HG03039 (cell line): ENCODE measurements at regions not wholly inside any gene's neighbourhood (a gene's known extent, or its start where the extent isn't known, plus 50 kb on each side); places are given as distances from the start of the nearest gene placed in this dataset.
A peak's percentile ranks its signal among the peaks of the same experiment; 100 is the strongest.

Source experiments
- ATAC-seq: cut with Tn5 transposase; IDR thresholded peaks from one replicate; pipeline ENCODE4 v1.9.1; 2021; ENCODE audit warnings: mild to moderate bottlenecking, moderate library complexity; ENCODE audit not compliant: unreplicated experiment

- no peak for ATAC-seq
Observed at GRCh38 chr11:92382311-92382710, 157.7 kb downstream of the FAT3 start.

GRCh38 chr11:92383430-92383829, 158.8 kb downstream of the FAT3 start:
- ATAC-seq: no peak

- no peak for ATAC-seq
Observed at GRCh38 chr11:92384358-92384757, 159.7 kb downstream of the FAT3 start.

- no peak for ATAC-seq
Observed at GRCh38 chr11:92384802-92385201, 160.2 kb downstream of the FAT3 start.

GRCh38 chr11:92386577-92386976, 162.0 kb downstream of the FAT3 start:
- ATAC-seq: no peak

- no peak for ATAC-seq
Observed at GRCh38 chr11:92387859-92388258, 163.2 kb downstream of the FAT3 start.

GRCh38 chr11:92388380-92388779, 163.8 kb downstream of the FAT3 start:
- no peak for ATAC-seq

- ATAC-seq: no peak
Observed at GRCh38 chr11:92390783-92391182, 166.2 kb downstream of the FAT3 start.

- no peak for ATAC-seq
Observed at GRCh38 chr11:92391364-92391763, 166.7 kb downstream of the FAT3 start.

GRCh38 chr11:92391808-92392207, 167.2 kb downstream of the FAT3 start:
- no peak for ATAC-seq

- ATAC-seq: no peak
Observed at GRCh38 chr11:92393218-92393617, 168.6 kb downstream of the FAT3 start.

- no peak for ATAC-seq
Observed at GRCh38 chr11:92396133-92396532, 171.5 kb downstream of the FAT3 start.

GRCh38 chr11:92397221-92397755, 172.7 kb downstream of the FAT3 start:
- no peak for ATAC-seq

GRCh38 chr11:92399705-92400104, 175.1 kb downstream of the FAT3 start:
- ATAC-seq: no peak

- no peak for ATAC-seq
Observed at GRCh38 chr11:92401520-92401919, 176.9 kb downstream of the FAT3 start.

- no peak for ATAC-seq
Observed at GRCh38 chr11:92406472-92406871, 181.9 kb downstream of the FAT3 start.

GRCh38 chr11:92409355-92409754, 184.7 kb downstream of the FAT3 start:
- ATAC-seq: no peak

GRCh38 chr11:92409956-92410355, 185.3 kb downstream of the FAT3 start:
- no peak for ATAC-seq

- ATAC-seq: no peak
Observed at GRCh38 chr11:92410526-92410925, 185.9 kb downstream of the FAT3 start.

GRCh38 chr11:92411431-92411830, 186.8 kb downstream of the FAT3 start:
- ATAC-seq: no peak

GRCh38 chr11:92413757-92414513, 189.3 kb downstream of the FAT3 start:
- peak; percentile 92 for ATAC-seq

GRCh38 chr11:92416971-92417725, 192.5 kb downstream of the FAT3 start:
- no peak for ATAC-seq
